ENCODE measurements at regions not wholly inside any gene's neighbourhood (a gene's known extent, or its start where the extent isn't known, plus 50 kb on each side); places are given as distances from the start of the nearest gene placed in this dataset.

DNA sequence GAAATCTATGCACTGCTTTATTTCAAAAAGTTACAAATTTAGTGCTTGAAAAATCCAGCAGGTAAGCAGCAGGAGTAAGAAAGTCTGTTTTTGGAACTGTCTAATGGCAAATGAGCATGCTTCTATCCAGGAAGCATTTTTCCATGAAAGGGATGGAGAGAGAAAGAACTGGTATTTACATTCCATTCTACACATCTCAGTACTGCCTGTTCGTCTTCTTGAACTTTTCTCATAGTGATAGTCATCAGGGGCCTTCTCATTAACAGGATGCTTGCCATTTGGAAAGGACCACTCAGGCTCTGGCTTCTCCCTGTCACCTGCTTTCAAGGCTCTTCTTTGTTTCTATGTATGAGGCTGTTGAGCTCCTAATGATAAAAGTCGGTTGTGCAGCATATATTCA, 267.3 kb upstream of the IL12A start:
- Histone ChIP-seq H3K27ac (ENCODE audit: low read depth, low read length) (no peak overlapping the region), H3K4me2 (ENCODE audit: low read length) (no peak overlapping the region), H3K9ac (ENCODE audit: low read length) (no peak overlapping the region), H3K9me3 (ENCODE audit: control insufficient read depth in 1 of 2, insufficient read depth in 1 of 2, low read depth in 1 of 2, low read length in 2 of 2) (no peaks in the 10 kb centered on the region), H3K4me3 (replicated peaks in 1 of 2; ENCODE audit: low read depth in 1 of 2, low read length in 2 of 2) (no peak overlapping the region), H3K9me2 (ENCODE audit: insufficient read depth) (no peaks in the 10 kb centered on the region), H3K79me2 (ENCODE audit: insufficient read depth, low read length) (no peaks in the 10 kb centered on the region), H3K4me1 (ENCODE audit: control insufficient read depth in 1 of 2, insufficient read depth in 2 of 2, low read length in 2 of 2) (peaks cover 3 to 6% of the 10 kb centered on the region in 2 experiments; a peak in 3 of 4 replicates), H2AFZ (ENCODE audit: low read depth, low read length, poor library complexity, severe bottlenecking) (no peak overlapping the region), H4K20me1 (ENCODE audit: insufficient read depth) (no peaks in the 10 kb centered on the region), H3K27me3 (ENCODE audit: insufficient read depth, low read length) (no peaks in the 10 kb centered on the region), H3K36me3 (ENCODE audit: control insufficient read depth in 1 of 2, insufficient read depth in 2 of 2, low read length in 2 of 2) (no peaks in the 10 kb centered on the region)
- RAD21 ChIA-PET (ENCODE audit: low non-redundant PET in 1 of 2, low total read pairs in 2 of 2, uncharacterized antibody in 2 of 2, unreplicated experiment in 2 of 2), result no interaction called here
- BruUV-seq (replicated peaks), result no TSS peak
- CTCF ChIA-PET, result no interaction called here
- ATAC-seq (no peak), DNase-seq (ENCODE audit: low read depth, low spot score) (no peak)
- intact Hi-C loops (cut with micrococcal nuclease), result no loop called here
- POLR2A ChIA-PET, result interaction anchor here (0.8 kb wide), 1 partner anchor 9 kb away, joined by 3 read pairs; no protein-coding TSS in a partner anchor
- TF ChIP-seq POLR2AphosphoS5 (IDR thresholded peaks at IDR 0.05; ENCODE audit: low read depth, low read length), result no peak
- no peak for TF ChIP-seq SIN3A (IDR thresholded peaks at IDR 0.05; ENCODE audit: low read depth)

DNA sequence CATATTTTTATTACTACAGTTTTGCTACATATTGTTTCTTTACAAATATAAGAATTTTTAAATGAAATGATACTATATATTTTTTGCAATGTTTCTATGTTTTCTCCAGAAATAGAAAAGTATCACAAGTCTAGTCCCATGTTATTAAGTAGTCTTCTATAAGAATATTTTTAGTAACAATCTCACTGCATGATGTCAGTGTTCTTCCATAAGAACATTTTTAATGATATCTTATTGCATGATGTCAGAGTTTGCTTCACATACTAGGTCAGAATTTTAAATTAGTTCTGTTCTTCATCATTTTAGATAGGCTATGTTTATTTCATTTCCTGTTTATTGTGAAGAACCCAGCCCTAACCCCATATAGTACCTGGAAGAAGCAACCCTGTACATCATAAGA, 265.3 kb upstream of the IL12A start:
- ChIA-PET RAD21 (ENCODE audit: low non-redundant PET in 1 of 2, low total read pairs in 2 of 2, uncharacterized antibody in 2 of 2, unreplicated experiment in 2 of 2) (no interaction called here), POLR2A (no interaction called here), CTCF (no interaction called here)
- Histone ChIP-seq H3K9me2 (ENCODE audit: insufficient read depth) (no peaks in the 10 kb centered on the region), H3K9ac (ENCODE audit: low read length) (no peak overlapping the region), H2AFZ (ENCODE audit: low read depth, low read length, poor library complexity, severe bottlenecking) (no peak overlapping the region), H3K36me3 (ENCODE audit: control insufficient read depth in 1 of 2, insufficient read depth in 2 of 2, low read length in 2 of 2) (no peaks in the 10 kb centered on the region), H3K27me3 (ENCODE audit: insufficient read depth, low read length) (no peaks in the 10 kb centered on the region), H3K79me2 (ENCODE audit: insufficient read depth, low read length) (no peaks in the 10 kb centered on the region), H3K27ac (ENCODE audit: low read depth, low read length) (no peak overlapping the region), H3K9me3 (ENCODE audit: control insufficient read depth in 1 of 2, insufficient read depth in 1 of 2, low read depth in 1 of 2, low read length in 2 of 2) (no peaks in the 10 kb centered on the region), H3K4me1 (ENCODE audit: control insufficient read depth in 1 of 2, insufficient read depth in 2 of 2, low read length in 2 of 2) (peaks cover 9 to 13% of the 10 kb centered on the region in 2 experiments), H3K4me3 (replicated peaks in 1 of 2; ENCODE audit: low read depth in 1 of 2, low read length in 2 of 2) (no peak overlapping the region), H4K20me1 (ENCODE audit: insufficient read depth) (no peaks in the 10 kb centered on the region), H3K4me2 (ENCODE audit: low read length) (no peak overlapping the region)
- BruUV-seq (replicated peaks), result no TSS peak
- DNase-seq (ENCODE audit: low read depth, low spot score) (no peak), ATAC-seq (no peak)
- TF ChIP-seq CEBPB (IDR thresholded peaks at IDR 0.05; ENCODE audit: low read depth) (no peak), POLR2AphosphoS5 (IDR thresholded peaks at IDR 0.05; ENCODE audit: low read depth, low read length) (no peak), JUND (IDR thresholded peaks at IDR 0.05) (no peak), POLR2A (IDR thresholded peaks at IDR 0.05; ENCODE audit: borderline replicate concordance, extremely low read depth, insufficient read depth, insufficient read length) (no peak), SP1 (IDR thresholded peaks at IDR 0.05; ENCODE audit: low read depth) (no peak), CBX3 (IDR thresholded peaks at IDR 0.05; ENCODE audit: low read depth) (no peak), RAD21 (IDR thresholded peaks at IDR 0.05; ENCODE audit: low read depth) (no peak), YY1 (IDR thresholded peaks at IDR 0.05; ENCODE audit: extremely low read depth, insufficient replicate concordance, low read depth, low read length) (no peak)
- TF ChIP-seq, protein P1, sequence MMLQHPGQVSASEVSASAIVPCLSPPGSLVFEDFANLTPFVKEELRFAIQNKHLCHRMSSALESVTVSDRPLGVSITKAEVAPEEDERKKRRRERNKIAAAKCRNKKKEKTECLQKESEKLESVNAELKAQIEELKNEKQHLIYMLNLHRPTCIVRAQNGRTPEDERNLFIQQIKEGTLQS (IDR thresholded peaks at IDR 0.05), result no peak
- TF ChIP-seq, protein P2, sequence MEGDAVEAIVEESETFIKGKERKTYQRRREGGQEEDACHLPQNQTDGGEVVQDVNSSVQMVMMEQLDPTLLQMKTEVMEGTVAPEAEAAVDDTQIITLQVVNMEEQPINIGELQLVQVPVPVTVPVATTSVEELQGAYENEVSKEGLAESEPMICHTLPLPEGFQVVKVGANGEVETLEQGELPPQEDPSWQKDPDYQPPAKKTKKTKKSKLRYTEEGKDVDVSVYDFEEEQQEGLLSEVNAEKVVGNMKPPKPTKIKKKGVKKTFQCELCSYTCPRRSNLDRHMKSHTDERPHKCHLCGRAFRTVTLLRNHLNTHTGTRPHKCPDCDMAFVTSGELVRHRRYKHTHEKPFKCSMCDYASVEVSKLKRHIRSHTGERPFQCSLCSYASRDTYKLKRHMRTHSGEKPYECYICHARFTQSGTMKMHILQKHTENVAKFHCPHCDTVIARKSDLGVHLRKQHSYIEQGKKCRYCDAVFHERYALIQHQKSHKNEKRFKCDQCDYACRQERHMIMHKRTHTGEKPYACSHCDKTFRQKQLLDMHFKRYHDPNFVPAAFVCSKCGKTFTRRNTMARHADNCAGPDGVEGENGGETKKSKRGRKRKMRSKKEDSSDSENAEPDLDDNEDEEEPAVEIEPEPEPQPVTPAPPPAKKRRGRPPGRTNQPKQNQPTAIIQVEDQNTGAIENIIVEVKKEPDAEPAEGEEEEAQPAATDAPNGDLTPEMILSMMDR (IDR thresholded peaks at IDR 0.05 in 2 of 3, conservative IDR thresholded peaks at IDR 0.05 in 1 of 3; ENCODE audit: borderline replicate concordance in 1 of 3, insufficient read depth in 1 of 3, low read depth in 2 of 3, low read length in 2 of 3), result no peak
- intact Hi-C loops (cut with micrococcal nuclease), result no loop called here

Data from HCT116 (cell line).